HFF-Myc (cell line): ENCODE measurements at regions not wholly inside any gene's neighbourhood (a gene's known extent, or its start where the extent isn't known, plus 50 kb on each side); places are given as distances from the start of the nearest gene placed in this dataset.

Experiments used
- DNase-seq: peaks from one replicate; pipeline ENCODE4 v3.0.0-alpha.2; 2011; ENCODE audit warnings: low read depth; ENCODE audit errors: extremely low read depth
- H3K4me3 ChIP-seq: replicated peaks from 2 replicates; pipeline ENCODE4 v1.5.1; 2011; ENCODE audit warnings: low read depth, mild to moderate bottlenecking, control low read depth, low read length
- TF ChIP-seq, protein P1 (sequence below): IDR thresholded peaks from 2 replicates; pipeline ENCODE4 v1.5.1; 2012; ENCODE audit warnings: mild to moderate bottlenecking, low read depth, low read length, control low read depth; ENCODE audit errors: missing control alignments

DNA sequence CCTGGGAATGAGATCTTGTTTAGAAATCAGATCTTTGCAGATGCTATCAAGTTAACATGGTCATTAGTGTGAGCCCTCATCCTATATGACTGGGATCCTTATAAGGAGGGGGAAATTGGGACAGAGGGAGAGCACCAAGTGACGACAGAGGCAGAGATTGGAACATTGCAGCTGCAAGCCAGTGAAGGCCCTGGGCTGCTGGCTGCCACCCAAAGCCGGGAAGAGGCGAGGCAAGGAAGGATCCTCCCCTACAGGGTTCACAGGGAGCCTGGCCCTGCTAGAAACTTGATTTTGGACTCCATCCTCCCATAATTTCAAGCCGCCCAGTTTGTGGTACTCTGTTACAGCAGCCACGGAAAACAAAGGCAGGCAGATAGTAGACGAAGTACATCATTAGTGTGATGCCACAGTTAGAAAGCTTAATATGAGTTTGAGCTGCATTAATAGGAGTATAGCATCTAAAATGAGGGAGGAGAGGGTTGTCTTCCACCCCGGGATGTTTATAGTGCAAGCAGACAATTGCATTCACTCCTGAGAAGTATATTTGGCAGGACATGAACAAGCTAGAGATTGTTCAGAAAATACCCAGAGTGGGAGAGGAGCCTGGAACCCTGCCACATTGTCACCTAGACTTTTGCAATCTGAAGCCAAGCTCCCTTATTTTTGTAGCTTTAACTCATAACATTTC is 56.8 kb upstream of the CLMP start:
- H3K4me3 ChIP-seq: no peak overlapping the region

DNA sequence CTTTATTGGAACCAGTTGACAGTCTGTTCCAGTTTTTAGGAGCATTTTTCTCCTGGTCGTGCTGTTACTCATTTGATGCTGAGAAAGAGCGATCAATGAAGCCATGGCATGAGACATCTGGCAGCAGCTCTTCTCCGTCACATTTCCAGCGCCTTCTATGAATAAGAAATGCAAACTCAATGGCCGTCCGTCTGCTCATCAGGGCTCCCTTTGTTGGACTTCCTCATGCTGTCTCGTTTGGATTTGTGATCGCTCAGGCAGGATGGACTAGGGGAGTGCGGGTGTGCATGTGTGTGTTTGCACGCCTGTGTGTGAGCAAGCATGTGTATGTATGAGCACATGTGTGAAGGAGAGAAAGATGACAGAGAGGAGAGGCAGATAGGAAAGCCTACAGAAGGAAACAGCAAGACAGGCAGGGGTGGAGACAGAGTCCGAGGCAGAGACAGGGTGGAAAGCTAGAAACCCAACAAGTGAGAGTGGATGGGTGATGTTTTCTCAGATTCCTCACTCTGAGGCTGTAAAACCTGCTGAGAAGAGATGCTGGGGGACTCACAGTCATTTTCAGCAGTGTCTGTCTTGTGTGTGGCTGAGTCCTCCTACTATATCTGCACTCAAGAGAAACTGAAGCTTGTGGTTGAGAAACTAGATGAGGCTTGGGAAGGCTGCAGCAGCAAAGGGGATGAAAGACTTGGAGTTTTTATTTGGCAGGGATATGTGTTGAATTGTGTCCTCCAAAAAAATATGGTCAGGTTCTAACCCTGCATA is 56.0 kb upstream of the CLMP start:
- TF ChIP-seq, protein P1, sequence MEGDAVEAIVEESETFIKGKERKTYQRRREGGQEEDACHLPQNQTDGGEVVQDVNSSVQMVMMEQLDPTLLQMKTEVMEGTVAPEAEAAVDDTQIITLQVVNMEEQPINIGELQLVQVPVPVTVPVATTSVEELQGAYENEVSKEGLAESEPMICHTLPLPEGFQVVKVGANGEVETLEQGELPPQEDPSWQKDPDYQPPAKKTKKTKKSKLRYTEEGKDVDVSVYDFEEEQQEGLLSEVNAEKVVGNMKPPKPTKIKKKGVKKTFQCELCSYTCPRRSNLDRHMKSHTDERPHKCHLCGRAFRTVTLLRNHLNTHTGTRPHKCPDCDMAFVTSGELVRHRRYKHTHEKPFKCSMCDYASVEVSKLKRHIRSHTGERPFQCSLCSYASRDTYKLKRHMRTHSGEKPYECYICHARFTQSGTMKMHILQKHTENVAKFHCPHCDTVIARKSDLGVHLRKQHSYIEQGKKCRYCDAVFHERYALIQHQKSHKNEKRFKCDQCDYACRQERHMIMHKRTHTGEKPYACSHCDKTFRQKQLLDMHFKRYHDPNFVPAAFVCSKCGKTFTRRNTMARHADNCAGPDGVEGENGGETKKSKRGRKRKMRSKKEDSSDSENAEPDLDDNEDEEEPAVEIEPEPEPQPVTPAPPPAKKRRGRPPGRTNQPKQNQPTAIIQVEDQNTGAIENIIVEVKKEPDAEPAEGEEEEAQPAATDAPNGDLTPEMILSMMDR: no peak
- H3K4me3 ChIP-seq: no peak overlapping the region
- no peak for DNase-seq

More for the DNA sequence above, 56.8 kb upstream of the CLMP start:
- DNase-seq: no peak
- TF ChIP-seq, protein P1: no peak

DNA sequence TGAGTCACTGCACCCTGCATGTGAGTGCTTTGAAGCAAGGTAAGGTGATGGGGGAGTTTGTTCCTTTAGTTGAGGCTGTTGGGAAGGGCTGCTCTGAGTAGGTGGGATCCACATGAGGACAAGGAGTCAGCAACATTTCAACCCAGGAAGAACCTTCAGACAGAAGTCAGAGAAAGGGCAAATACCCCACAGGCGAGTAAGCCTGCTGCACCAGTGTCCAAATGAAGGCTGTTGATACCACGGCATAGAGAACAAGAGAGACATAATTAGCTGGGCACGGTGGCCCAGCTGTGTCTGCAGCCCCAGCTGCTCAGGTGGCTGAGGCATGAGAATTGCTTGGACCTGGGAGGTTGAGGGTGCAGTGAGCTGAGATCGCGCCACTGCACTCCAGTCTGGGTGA is 54.3 kb upstream of the CLMP start:
- no peak for DNase-seq
- TF ChIP-seq, protein P1: no peak

DNA sequence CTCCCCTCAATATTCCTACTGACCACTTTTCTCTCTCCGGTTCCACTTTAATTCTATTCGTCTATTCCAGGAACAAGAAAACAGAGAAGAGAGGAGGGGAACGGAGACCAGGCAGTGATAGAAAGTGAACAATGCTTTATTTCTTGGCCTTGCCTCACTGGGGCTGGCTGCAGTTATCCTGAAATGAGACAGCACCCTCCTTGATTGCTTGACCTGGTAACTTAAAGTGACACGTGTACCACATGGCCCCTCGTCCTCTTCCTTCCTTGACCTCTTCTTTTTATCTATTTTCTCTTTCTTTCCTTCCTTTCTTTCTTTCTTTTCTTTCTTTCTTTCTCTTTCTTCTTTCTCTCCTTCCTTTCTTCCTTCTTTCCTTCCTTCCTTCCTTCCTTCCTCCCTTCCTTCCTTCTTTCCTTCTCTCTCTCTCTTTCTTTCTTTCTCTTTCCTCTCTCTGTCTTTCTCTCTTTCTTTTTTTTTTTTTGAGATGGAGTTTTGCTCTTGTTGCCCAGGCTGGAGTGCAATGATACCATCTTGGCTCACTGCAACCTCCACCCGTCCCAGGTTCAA is 52.8 kb upstream of the CLMP start:
- H3K4me3 ChIP-seq: no peak overlapping the region
- TF ChIP-seq, protein P1: no peak

More for the DNA sequence above, 54.3 kb upstream of the CLMP start:
- no peak overlapping the region for H3K4me3 ChIP-seq

DNA sequence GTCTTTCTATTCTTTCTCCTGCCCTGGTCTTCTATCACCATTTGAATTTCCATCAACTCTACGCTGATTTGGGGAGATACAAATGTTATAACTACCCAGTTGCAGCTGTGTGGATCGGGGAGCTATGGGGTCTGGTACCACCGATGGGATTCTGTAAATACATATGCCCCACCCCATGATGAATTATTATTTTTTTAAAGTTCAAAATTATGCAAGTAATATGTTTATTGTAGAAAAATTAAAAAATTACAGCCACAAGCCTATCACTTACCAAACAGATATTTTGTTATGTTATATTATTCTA is 52.4 kb upstream of the CLMP start:
- DNase-seq: no peak
- TF ChIP-seq, protein P1: no peak
- no peak overlapping the region for H3K4me3 ChIP-seq

More for the DNA sequence above, 52.8 kb upstream of the CLMP start:
- DNase-seq: no peak

DNA sequence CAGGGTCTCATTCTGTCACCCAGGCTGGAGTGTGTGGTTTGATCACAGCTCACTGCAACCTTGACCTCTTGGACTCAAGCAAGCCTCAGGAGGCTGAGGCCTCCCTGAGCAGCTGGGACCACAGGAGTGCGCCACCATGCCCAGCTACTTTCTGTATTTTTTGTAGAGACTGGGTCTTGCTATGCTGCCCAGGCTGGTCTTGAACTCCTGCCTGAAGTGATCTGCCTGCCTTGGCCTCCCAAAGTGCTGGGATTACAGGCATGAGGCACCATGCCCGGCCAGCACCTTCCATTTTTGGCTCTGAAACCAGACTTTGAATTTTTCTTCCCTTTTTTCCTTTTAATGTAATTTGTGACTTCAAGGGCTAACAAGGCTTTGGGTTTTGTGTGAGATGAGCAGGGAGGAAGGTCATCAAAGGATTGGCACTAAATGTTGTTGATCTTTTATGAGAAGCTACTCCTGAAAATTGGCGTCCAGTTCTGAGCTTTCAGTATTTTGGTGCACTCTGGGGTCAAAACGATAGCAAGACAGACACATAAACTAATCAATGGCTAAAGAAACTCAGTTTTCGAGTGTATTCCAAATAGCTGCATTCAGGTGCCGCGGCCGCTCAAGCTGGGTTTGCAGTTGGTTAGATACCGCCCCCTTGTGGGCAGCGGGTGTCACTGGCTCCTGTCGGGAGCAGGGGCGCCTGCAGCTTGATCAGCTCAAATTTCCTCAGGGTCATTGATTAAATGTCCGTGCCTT is 51.9 kb upstream of the CLMP start:
- H3K4me3 ChIP-seq: no peak overlapping the region
- TF ChIP-seq, protein P1: peak; percentile 98
- peak; percentile 41 for DNase-seq
